Hematopoietic multipotent progenitor cell treated with erythropoietin and hydrocortisone succinate and interleukin-3 and kit ligand, for 8 days (in vitro differentiated cells): ENCODE measurements at regions not wholly inside any gene's neighbourhood (a gene's known extent, or its start where the extent isn't known, plus 50 kb on each side); places are given as distances from the start of the nearest gene placed in this dataset.

Experiments
- DNase-seq: peaks from one replicate; pipeline ENCODE4 v3.0.0-alpha.2; 2015

- DNase-seq: no peak
Measured at GRCh38 chr2:5751873-5752482, 59.8 kb downstream of the SOX11 start.

- no peak for DNase-seq
Measured at GRCh38 chr2:5756272-5756671, 64.1 kb downstream of the SOX11 start.

- no peak for DNase-seq
Measured at GRCh38 chr2:5758346-5758745, 66.2 kb downstream of the SOX11 start.

- DNase-seq: no peak
Measured at GRCh38 chr2:5759949-5760348, 67.8 kb downstream of the SOX11 start.

- DNase-seq: no peak
Measured at GRCh38 chr2:5763531-5763930, 71.3 kb downstream of the SOX11 start.

- no peak for DNase-seq
Measured at GRCh38 chr2:5764041-5764440, 71.9 kb downstream of the SOX11 start.

GRCh38 chr2:5766056-5766455 is 73.9 kb downstream of the SOX11 start:
- DNase-seq: no peak

- DNase-seq: no peak
Measured at GRCh38 chr2:5766561-5766960, 74.4 kb downstream of the SOX11 start.

- DNase-seq: no peak
Measured at GRCh38 chr2:5777131-5777535, 84.9 kb downstream of the SOX11 start.

GRCh38 chr2:5781679-5782078 is 89.5 kb downstream of the SOX11 start:
- DNase-seq: no peak

- DNase-seq: no peak
Measured at GRCh38 chr2:5782103-5782502, 89.9 kb downstream of the SOX11 start.

- no peak for DNase-seq
Measured at GRCh38 chr2:5788447-5788846, 96.3 kb downstream of the SOX11 start.

GRCh38 chr2:5791371-5791770 is 99.2 kb downstream of the SOX11 start:
- no peak for DNase-seq

- no peak for DNase-seq
Measured at GRCh38 chr2:5794012-5794411, 101.8 kb downstream of the SOX11 start.

- DNase-seq: no peak
Measured at GRCh38 chr2:5798084-5798483, 105.9 kb downstream of the SOX11 start.

GRCh38 chr2:5799348-5799747 is 107.2 kb downstream of the SOX11 start:
- no peak for DNase-seq

- no peak for DNase-seq
Measured at GRCh38 chr2:5803547-5803946, 111.4 kb downstream of the SOX11 start.

GRCh38 chr2:5818961-5819600 is 126.9 kb downstream of the SOX11 start:
- no peak for DNase-seq

- DNase-seq: no peak
Measured at GRCh38 chr2:5824126-5824525, 131.9 kb downstream of the SOX11 start.

GRCh38 chr2:5825686-5826085 is 133.5 kb downstream of the SOX11 start:
- no peak for DNase-seq

GRCh38 chr2:5826979-5827655 is 134.9 kb downstream of the SOX11 start:
- DNase-seq: no peak

- no peak for DNase-seq
Measured at GRCh38 chr2:5834501-5834900, 142.3 kb downstream of the SOX11 start.

- DNase-seq: no peak
Measured at GRCh38 chr2:5839550-5839949, 147.4 kb downstream of the SOX11 start.

- no peak for DNase-seq
Measured at GRCh38 chr2:5841126-5841525, 148.9 kb downstream of the SOX11 start.

- DNase-seq: no peak
Measured at GRCh38 chr2:5842326-5842725, 150.1 kb downstream of the SOX11 start.
